ENCODE measurements at regions not wholly inside any gene's neighbourhood (a gene's known extent, or its start where the extent isn't known, plus 50 kb on each side); places are given as distances from the start of the nearest gene placed in this dataset.

DNA sequence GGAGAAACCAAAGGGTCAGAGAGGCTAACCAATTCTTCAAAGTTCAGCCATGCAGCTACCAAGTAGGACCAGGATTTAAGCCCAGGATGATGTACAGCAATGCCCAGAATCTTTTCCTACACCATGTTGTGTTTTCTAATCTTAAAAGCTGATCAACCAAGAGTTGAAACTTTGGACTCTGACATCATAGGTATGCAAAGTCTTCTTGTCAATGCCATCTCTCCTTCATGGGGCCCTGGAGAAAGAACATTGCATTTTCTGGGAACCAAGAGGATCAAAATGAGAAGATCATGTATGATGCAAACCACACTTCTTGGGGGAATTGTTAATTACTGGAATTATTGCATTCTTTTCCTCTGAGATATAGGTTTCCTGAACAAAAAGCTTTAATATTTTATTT is 54.4 kb upstream of the XPA start:
- no peak overlapping the region for H2AK5ac ChIP-seq (ENCODE audit: low read depth, low read length)
- no peaks in the 10 kb centered on the region for H4K20me1 ChIP-seq (ENCODE audit: insufficient read depth, low read length)
- no peaks in the 10 kb centered on the region for H3K79me1 ChIP-seq (ENCODE audit: low read depth in 1 of 2, low read length in 2 of 2)
- ATAC-seq (ENCODE audit: low read depth) (no peak), DNase-seq (no peak)
- no peak overlapping the region for H3K9ac ChIP-seq (ENCODE audit: low read depth, low read length)
- H3K36me3 ChIP-seq (ENCODE audit: control insufficient read depth, insufficient read depth, low read length) = no peaks in the 10 kb centered on the region
- H2BK20ac ChIP-seq (ENCODE audit: low read depth, low read length) = no peak overlapping the region
- in situ Hi-C loops (cut with MboI; ENCODE audit: low sequenced_read_pairs) (no loop called here), dilution Hi-C loops (cut with HindIII; ENCODE audit: low sequenced_read_pairs, unreplicated experiment) (no loop called here), intact Hi-C loops (cut with micrococcal nuclease) (no loop called here)
- TF ChIP-seq CHD1 (IDR thresholded peaks at IDR 0.05; ENCODE audit: low read depth, low read length) = no peak
- no peak overlapping the region for H2BK120ac ChIP-seq (ENCODE audit: low read depth, low read length)
- no peak overlapping the region for H3K14ac ChIP-seq (replicated peaks; ENCODE audit: low read depth, low read length)
- no peak overlapping the region for H2BK5ac ChIP-seq (ENCODE audit: low read depth, low read length, poor library complexity, severe bottlenecking)
- POLR2A ChIA-PET (ENCODE audit: unreplicated experiment) = no interaction called here
- no peak overlapping the region for H3K27ac ChIP-seq (ENCODE audit: insufficient read depth, low read length)
- H3K4me2 ChIP-seq (ENCODE audit: low read depth, low read length) = no peak overlapping the region
- H3K18ac ChIP-seq (ENCODE audit: low read depth, low read length) = no peak overlapping the region
- no peak overlapping the region for H4K8ac ChIP-seq (ENCODE audit: low read depth in 2 of 2, low read length in 2 of 2)
- no peak overlapping the region for H2AFZ ChIP-seq (replicated peaks; ENCODE audit: low read length, poor library complexity)
- CTCF ChIA-PET = interaction anchor here (1.0 to 1.9 kb wide), 3 partner anchors 12 to 150 kb away, joined by 3 to 4 read pairs (median 4); no protein-coding TSS in a partner anchor
- no peak overlapping the region for H2AK9ac ChIP-seq (replicated peaks; ENCODE audit: low read depth, low read length, poor library complexity)
- H3K56ac ChIP-seq (ENCODE audit: extremely low read depth, insufficient read depth, low read length) = no peak overlapping the region
- H3K4me3 ChIP-seq (ENCODE audit: insufficient read depth, low read depth, low read length) = no peak overlapping the region
- no TSS peak for BruUV-seq (replicated peaks)
- H4K5ac ChIP-seq (ENCODE audit: low read depth, low read length) = no peak overlapping the region
- H3K9me3 ChIP-seq (ENCODE audit: control insufficient read depth, insufficient read depth, low read length) = no peaks in the 10 kb centered on the region
- H3K9me1 ChIP-seq (ENCODE audit: insufficient read depth, low read length) = no peaks in the 10 kb centered on the region
- no peak overlapping the region for H3K23ac ChIP-seq (ENCODE audit: low read depth, low read length)
- H3K27me3 ChIP-seq (ENCODE audit: control insufficient read depth, insufficient read depth, low read length) = peaks cover 48% of the 10 kb centered on the region
- H2BK15ac ChIP-seq (ENCODE audit: low read depth, low read length) = no peak overlapping the region
- H4K91ac ChIP-seq (ENCODE audit: insufficient read depth, low read depth, low read length) = no peak overlapping the region
- H3K4me1 ChIP-seq (ENCODE audit: control insufficient read depth, insufficient read depth, low read length) = no peaks in the 10 kb centered on the region
- H3K4ac ChIP-seq (ENCODE audit: low read depth, low read length) = no peak overlapping the region
